ENCODE measurements at regions not wholly inside any gene's neighbourhood (a gene's known extent, or its start where the extent isn't known, plus 50 kb on each side); places are given as distances from the start of the nearest gene placed in this dataset.

DNA sequence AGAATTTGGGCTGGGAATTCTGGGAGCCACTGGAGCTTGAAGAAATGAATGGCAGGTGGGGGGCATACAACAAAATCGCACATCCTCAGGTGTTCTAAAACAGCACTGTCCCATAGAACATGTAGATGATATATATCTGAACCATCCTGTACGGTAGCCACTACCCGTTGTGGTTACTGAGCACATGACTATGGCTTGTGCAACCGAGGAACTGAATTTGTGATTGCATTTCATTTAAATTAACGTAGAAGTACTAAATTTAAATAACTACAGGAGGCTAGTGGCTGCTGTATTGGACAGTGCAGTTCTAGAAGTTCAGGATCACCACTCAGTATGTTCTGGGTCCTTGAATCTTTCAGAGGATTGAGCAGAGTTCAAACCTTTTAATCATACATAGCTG lies 172.4 kb downstream of the PHETA1 start:
- H3K4me3 ChIP-seq (ENCODE audit: low read length), result no peak overlapping the region
- H3K27ac ChIP-seq (ENCODE audit: low read length), result no peak overlapping the region
- H2AFZ ChIP-seq (ENCODE audit: low read depth, low read length), result no peak overlapping the region
- no peaks in the 10 kb centered on the region for H3F3A ChIP-seq (ENCODE audit: insufficient read depth, low read length, poor library complexity, severe bottlenecking)
- no peak overlapping the region for H3K4me2 ChIP-seq (ENCODE audit: low read length)
- H3K9ac ChIP-seq (ENCODE audit: low read length), result no peak overlapping the region
- TF ChIP-seq EZH2 (IDR thresholded peaks at IDR 0.05; ENCODE audit: borderline replicate concordance, insufficient read depth, low read length, poor library complexity, severe bottlenecking) (no peak), REST (IDR thresholded peaks at IDR 0.05; ENCODE audit: borderline replicate concordance) (no peak), MXI1 (conservative IDR thresholded peaks at IDR 0.05; ENCODE audit: poor library complexity, severe bottlenecking) (no peak), RAD21 (conservative IDR thresholded peaks at IDR 0.05) (no peak), EP300 (conservative IDR thresholded peaks at IDR 0.05; ENCODE audit: poor library complexity, severe bottlenecking) (no peak), SMC3 (conservative IDR thresholded peaks at IDR 0.05; ENCODE audit: poor library complexity) (no peak), TAF1 (IDR thresholded peaks at IDR 0.05; ENCODE audit: low read depth) (no peak)
- TF ChIP-seq, protein P1, sequence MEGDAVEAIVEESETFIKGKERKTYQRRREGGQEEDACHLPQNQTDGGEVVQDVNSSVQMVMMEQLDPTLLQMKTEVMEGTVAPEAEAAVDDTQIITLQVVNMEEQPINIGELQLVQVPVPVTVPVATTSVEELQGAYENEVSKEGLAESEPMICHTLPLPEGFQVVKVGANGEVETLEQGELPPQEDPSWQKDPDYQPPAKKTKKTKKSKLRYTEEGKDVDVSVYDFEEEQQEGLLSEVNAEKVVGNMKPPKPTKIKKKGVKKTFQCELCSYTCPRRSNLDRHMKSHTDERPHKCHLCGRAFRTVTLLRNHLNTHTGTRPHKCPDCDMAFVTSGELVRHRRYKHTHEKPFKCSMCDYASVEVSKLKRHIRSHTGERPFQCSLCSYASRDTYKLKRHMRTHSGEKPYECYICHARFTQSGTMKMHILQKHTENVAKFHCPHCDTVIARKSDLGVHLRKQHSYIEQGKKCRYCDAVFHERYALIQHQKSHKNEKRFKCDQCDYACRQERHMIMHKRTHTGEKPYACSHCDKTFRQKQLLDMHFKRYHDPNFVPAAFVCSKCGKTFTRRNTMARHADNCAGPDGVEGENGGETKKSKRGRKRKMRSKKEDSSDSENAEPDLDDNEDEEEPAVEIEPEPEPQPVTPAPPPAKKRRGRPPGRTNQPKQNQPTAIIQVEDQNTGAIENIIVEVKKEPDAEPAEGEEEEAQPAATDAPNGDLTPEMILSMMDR (IDR thresholded peaks at IDR 0.05; ENCODE audit: poor library complexity, severe bottlenecking), result no peak
- no peaks in the 10 kb centered on the region for H3K27me3 ChIP-seq (ENCODE audit: insufficient read depth, low read depth, low read length)
- no peaks in the 10 kb centered on the region for H3K9me3 ChIP-seq (ENCODE audit: low read length)
- no peaks in the 10 kb centered on the region for H3K36me3 ChIP-seq (ENCODE audit: insufficient read depth, low read length)
- no peaks in the 10 kb centered on the region for H4K20me1 ChIP-seq (ENCODE audit: insufficient read depth)
- no peaks in the 10 kb centered on the region for H3K79me2 ChIP-seq (replicated peaks; ENCODE audit: insufficient read depth, low read length)
- H3K9me2 ChIP-seq (ENCODE audit: insufficient read depth, low read length), result no peaks in the 10 kb centered on the region

DNA sequence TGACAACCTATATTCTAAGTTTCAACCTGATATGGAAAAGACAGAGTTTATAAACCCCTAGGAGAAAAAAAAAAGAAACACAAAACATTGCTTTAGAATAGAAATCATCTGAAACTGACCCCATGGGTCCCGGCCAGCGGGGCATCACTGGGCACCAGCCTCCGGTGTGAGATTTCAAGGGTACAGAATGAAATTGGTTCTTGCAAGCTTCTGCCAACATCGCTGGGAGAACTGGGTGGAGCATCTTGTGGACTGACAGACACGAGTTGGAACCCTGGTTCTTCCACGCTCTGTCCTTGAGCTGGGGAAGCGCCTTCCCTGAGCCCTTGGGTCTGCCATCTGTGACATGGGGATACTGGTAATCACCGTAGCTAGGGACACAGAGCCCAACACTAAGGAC lies 173.6 kb downstream of the PHETA1 start:
- Histone ChIP-seq H2AFZ (ENCODE audit: low read depth, low read length) (no peak overlapping the region), H3K4me3 (ENCODE audit: low read length) (no peak overlapping the region), H3K4me2 (ENCODE audit: low read length) (no peak overlapping the region), H3K27ac (ENCODE audit: low read length) (no peak overlapping the region), H3F3A (ENCODE audit: insufficient read depth, low read length, poor library complexity, severe bottlenecking) (no peaks in the 10 kb centered on the region), H4K20me1 (ENCODE audit: insufficient read depth) (no peaks in the 10 kb centered on the region), H3K36me3 (ENCODE audit: insufficient read depth, low read length) (no peaks in the 10 kb centered on the region), H3K9me2 (ENCODE audit: insufficient read depth, low read length) (no peaks in the 10 kb centered on the region), H3K9me3 (ENCODE audit: low read length) (no peaks in the 10 kb centered on the region), H3K9ac (ENCODE audit: low read length) (no peak overlapping the region), H3K27me3 (ENCODE audit: insufficient read depth, low read depth, low read length) (no peaks in the 10 kb centered on the region), H3K79me2 (replicated peaks; ENCODE audit: insufficient read depth, low read length) (no peaks in the 10 kb centered on the region)
- no peak for TF ChIP-seq POLR2AphosphoS5 (IDR thresholded peaks at IDR 0.05)
- no peak for TF ChIP-seq TAF1 (IDR thresholded peaks at IDR 0.05; ENCODE audit: low read depth)
- no peak for TF ChIP-seq EP300 (conservative IDR thresholded peaks at IDR 0.05; ENCODE audit: poor library complexity, severe bottlenecking)
- TF ChIP-seq RAD21 (conservative IDR thresholded peaks at IDR 0.05), result no peak
- TF ChIP-seq REST (IDR thresholded peaks at IDR 0.05; ENCODE audit: borderline replicate concordance), result no peak
- no peak for TF ChIP-seq MXI1 (conservative IDR thresholded peaks at IDR 0.05; ENCODE audit: poor library complexity, severe bottlenecking)
- no peak for TF ChIP-seq EZH2 (IDR thresholded peaks at IDR 0.05; ENCODE audit: borderline replicate concordance, insufficient read depth, low read length, poor library complexity, severe bottlenecking)
- TF ChIP-seq SMC3 (conservative IDR thresholded peaks at IDR 0.05; ENCODE audit: poor library complexity), result no peak
- TF ChIP-seq, protein P1 (IDR thresholded peaks at IDR 0.05; ENCODE audit: poor library complexity, severe bottlenecking), result no peak
